ENCODE measurements at regions not wholly inside any gene's neighbourhood (a gene's known extent, or its start where the extent isn't known, plus 50 kb on each side); places are given as distances from the start of the nearest gene placed in this dataset.

DNA sequence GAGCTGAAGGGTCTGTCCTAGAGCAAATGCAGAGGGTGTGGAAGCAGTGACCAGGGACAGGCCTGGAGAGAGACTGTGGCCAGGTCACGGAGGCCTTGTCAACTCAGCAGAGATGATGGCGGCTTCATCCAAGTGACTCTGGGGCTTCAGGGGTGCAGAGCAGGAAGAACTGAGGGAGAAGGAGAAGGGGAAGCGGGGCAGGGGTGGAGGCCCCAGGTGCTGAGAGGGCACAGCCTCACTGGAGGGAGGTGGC lies 299.1 kb downstream of the ZNF536 start:
- no peak for DNase-seq

DNA sequence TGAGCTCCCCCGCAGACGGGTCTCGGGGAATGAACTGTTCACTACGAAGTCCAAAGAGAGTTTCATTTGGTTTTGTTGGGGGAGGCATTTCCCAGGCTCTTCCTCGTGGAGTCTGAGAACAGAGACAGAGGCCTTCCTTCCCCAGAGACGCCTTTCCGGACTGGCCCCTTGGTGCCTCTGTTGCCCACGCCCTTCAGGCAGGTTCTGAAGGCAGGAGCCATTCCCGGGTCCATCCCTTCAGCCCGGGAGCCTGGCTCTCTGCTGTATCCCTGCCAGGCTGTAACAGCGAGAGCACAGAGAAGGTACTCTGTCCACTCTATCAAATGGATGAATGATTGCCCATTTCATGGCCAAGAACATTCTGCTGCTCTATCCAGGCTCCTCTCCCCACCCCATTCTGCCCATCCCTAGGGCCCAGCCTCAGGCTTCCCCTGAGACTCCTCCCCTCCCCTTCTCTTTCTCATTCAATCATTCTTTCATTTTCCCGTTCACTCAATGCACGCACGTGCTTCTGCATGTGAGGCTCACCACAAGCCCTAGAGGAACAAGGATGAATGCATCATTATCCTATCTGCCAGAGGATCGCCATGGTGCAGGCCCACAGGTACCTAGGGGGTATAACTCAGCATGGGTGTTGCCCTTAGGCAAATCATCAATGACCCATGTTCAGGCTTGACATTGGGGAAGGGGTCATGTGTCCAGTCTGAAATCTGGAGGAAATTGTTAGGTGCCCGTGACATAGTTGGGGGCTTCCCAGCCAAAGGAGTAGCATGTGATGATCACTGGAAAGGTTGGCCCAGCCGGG lies 298.6 kb downstream of the ZNF536 start:
- DNase-seq, result no peak

DNA sequence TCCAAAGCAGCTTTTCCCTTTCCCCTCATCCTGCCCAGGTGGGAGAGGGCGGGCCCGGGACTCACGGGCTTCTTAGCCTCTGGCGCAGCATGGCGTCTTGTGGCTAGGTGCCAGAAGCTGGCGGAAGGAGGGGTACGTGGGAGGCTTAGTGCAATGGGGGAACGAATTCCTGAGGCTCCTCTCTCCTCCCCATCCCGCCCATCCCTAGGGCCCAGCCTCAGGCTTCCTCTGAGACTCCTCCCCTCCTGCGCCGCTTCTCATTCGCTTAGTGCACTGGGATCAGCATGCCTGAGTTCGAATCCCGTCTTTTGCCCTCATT lies 297.8 kb downstream of the ZNF536 start:
- no peak for DNase-seq

DNA sequence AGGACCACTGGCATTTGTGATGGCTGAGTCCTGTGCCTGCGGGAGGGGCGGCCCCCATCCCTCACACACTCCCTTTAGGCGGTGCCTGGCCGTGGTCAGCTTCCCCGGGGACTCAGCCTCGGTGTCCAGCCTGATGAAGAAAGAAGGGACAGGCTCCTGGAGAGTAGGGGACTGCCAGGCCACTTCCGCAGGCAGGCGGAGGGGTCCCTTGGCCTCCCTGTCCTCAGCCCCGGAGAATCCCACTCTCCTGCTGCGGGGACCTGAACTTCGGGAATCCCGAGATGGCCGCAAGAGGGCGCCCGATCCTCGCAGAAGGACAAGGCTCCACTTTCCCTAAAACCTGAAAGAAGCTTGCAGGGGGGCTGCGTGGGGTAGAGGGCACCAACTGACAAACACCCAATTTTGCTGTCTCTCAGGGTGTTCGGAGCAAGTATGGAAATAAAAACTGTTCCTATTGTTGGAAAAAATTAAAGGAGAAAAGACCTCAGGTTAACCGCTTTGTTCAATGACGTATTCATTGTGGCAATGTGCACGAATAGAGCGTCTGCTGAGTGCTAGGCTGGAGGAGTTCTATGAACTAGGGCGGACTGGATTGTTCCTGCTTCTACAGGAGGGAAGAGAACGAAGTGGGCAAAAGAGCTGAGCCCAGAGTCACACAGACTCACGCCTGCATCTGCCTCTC lies 297.3 kb downstream of the ZNF536 start:
- DNase-seq, result peak; percentile 9

DNA sequence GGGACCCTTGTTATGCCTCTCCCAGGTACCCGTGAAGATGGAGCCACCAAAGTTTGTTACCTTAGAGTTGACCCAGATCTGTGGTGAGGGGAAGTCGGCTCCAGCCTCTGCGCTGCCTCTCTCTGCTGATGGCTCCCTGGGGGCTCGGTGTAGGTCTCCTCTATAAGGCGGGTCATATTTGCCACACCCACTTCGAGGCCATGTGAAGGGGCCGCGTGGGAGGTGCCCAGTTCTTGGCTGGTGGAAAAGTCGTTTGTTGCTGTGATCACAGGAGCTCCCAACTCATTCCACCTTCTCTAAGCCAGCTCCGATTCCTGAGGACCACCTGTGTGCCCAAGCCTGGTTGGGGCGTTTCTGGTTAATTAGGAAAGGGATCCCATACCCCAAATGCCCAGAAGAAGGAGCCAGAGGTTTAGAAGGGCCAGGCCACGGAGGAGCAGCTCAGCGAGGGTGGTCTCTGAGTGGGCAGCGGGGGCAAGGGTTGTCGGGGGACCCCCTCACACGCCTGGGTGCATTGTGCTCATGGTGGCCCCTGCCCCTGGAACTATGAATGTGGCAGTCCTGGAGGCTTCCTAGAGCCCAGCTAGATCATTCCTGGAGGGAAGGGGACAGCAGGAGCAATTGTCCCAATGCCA lies 296.5 kb downstream of the ZNF536 start:
- no peak for DNase-seq

DNA sequence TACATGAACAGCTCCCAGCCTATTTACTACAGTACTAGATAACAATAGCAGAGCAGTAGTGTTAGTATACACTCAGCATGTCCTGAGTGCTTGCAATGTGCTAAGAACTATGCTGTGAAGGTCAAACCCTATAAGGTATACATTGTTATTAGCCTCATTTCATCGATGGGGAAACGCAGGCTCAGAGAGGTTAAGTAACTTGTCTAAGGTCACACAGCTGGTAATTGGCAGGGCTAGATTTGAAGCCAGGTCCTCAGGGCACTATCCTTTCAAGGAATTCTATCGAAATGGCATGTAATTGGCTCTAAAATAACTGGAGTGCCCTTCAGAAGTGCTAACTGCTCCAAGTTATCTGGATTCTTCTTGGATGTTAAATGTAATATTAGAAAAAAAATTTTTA lies 295.6 kb downstream of the ZNF536 start:
- no peak for DNase-seq

DNA sequence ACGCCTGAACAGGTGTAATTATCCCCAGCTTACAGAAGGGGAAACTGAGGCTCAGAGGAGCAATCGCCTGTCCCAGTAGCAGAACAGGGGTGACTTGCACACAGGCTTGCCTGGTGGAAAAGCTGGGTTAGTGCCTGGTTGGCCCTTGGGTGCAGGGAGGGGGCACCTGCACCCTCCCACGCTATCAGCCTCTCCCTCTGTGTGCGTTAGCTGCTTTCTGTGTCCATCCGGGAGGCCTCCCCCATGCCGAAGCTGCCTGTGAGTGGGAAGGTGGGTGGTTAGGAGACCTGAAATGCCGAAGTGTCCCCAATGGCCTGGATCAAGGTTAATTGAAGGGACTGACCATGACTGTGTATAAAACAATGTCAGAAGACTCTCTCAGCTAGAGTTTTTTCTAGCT lies 295.0 kb downstream of the ZNF536 start:
- no peak for DNase-seq

DNA sequence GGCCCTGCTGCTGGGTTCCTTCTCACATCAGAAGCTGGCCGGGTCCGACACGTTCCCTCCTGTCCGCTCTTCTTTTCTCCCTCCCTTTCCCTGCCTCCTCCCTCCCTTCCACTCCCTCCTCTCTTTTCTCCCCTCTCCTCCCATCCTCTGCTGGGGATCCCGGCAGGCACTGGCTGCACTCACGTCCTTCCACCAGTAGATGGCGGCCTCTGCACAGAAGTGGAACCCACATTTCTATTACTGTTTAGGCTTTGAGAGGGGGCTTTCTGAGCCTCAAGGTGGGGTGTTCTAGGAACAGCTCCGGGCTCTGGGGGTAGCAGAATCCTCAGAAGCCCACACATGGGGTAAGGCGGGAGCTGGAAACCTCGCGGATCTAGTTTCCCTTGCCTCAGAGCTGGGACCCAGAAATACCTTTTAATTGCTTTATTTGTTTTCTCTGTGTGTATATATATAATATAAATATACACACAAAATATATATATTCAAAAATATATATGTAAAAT lies 294.2 kb downstream of the ZNF536 start:
- DNase-seq, result peak; percentile 21

DNA sequence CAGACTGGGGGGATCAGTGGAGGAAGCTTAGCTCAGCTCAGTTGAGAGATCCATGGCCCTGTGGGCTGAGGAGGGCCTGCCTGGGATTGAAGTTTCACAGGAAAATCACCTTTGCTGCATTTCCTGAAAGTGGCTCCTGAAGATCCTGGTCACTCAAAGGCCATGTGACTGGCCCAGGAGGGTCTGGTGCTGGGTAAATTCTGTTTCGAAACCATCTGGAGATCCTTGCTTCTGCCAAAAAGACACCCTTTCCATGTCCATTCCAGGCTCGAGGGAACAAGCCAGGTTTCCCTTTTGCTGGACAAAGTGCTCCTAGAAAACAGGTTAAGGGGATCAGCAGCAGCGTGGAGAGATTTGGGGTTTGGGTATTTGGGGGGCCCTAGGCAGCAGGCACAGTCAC lies 293.3 kb downstream of the ZNF536 start:
- DNase-seq, result no peak

DNA sequence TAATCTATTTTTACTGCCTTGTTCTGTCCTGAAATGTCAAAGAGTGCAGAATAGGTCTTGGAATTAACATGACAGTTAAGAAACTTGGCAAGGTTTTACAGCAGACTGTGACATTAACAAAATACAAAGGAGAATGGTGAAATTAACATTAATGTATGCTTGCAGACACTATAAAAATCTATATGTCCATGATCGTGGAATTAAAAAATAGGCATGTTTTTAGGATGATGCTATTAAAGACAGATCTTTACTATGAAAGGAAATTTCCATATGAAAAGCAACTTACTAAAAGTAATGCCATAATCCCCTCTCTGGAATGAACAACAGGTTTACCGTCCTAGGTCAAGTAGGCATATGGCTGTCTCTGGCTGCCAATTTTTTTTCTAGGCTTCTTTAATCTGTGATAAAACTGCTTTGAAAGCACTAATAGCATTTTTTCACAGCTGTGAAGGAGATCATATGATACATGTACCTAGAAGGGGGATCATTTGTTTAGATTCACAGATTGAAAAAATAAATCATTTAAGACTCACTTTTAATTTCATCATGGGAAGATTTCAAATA lies 291.5 kb downstream of the ZNF536 start:
- no peak for DNase-seq

DNA sequence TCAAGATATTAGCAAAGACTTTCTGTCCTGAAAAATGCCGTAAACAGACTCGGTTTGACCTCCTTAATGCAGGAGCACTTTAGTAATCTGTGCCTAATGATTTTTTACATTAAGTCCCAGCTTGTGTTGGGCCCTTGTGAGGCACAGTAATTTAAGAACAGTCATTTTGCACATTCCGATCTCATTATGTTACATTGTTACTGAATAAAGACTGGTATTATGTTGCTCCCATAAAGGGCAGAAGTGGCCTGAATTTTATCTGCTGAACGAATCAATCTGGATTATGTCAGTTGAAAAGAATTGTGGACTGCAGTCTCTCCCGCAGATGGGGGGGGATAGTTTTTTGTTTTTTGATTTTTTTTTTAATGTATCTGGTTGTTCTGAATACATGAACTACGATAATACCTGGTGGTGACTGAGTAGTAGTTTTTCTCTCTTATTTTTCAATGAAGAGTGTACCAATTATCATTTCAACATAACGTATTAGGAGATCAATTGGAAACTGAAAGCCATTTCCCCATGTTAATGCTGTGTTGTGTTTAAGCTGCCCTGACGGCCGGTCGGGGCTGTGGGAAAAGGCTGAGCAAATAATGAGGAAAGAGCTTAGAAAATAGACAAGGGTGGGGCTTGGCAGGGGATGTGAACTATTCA lies 290.2 kb downstream of the ZNF536 start:
- no peak for DNase-seq

DNA sequence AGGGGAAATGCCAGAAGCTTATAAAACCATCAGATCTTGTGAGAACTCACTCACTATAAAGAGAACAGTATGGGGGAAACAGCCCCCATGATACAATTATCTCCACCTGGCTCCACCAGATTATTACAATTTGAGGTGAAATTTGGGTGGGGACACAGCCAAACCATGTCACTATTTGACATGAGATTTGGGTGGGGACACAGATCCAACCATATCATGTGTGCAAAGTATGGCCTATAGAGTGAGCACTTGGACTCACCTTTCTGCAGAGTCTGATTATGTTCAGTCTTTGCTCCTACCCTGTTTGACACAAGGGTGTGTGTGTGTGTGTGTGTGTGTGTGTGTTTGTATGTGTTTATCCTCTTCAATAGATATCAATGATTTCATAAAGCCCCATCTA lies 287.5 kb downstream of the ZNF536 start:
- no peak for DNase-seq

DNA sequence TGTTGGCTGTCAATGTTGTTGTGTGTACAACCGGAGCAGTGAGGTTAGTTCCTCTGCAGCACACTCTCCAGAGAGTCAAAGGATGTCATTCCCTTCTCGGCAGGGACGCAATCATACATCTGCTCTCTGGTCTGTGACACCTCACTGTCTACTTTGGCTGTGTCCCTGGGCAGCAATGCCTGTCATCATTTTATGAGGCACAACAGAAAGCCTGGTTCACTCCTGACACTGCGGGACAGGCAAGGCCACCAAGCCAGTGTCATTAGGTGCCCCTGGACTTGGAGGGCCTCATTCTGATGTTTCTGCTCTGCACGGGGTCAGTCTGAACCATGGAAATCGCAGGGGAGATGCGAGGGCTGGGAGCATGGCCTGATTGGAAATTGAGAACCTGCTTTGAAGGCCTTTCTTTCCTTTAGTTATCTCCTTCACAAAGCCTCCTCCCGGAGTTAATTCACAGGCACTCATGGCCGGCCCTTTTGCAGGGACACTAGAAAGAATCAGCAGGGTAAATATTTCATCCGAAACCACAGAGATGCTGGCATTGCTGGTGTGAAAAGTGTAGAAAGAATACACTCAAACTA lies 284.4 kb downstream of the ZNF536 start:
- DNase-seq, result no peak

DNA sequence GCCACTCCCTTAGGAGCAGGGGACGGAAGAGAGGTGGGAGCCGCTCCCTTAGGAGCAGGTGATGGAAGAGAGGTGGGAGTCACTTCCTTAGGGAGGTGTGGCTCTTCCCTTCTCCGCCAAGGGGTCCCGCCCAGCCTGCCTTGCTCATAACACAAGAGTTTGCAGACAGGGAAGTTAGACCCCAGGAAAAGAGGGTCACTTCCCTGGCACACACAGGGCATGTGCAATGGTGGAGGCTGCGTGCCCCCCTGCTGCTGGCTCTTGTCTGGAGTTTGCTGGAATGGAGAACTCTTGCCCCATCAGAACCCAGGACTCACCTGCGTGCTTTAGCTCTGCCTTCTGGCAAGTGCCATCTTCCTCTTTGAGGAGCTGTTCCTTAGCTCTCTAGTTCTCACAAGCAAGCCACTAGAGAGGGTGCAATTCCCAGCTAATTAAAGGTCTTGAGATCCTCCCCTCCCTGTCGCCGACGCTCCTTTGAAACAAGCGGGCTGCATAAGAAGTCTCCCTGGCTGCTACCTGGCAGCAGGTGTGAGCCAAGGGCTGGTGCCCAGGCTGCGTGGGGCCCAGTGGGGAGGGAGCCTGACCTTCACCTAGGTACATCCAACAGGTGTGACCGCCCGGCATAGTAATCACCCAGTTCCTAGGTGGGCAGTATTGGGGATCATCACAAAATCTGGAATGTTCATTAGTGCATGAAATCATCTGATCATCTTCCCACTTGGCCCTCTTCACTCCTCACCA lies 281.6 kb downstream of the ZNF536 start:
- no peak for DNase-seq

DNA sequence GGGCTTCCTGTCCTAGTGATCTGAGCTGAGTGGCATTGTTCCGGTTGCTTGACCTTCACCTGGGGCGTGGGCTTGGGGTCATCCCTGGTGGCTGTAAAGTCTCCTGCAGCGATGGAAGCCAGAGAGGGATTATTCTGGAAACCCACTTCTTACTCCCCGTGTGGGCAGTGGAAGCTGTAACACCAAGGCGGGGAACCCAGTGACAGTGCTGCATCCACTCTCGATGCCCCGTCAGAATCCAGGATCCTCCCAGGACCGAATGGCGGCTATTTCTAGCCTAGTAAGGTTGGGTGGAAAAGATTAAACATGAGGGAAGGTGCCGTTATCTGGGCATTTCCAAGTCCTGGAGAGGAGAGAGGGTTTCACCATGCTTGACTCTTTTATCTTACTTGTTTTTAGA lies 280.6 kb downstream of the ZNF536 start:
- DNase-seq, result no peak

DNA sequence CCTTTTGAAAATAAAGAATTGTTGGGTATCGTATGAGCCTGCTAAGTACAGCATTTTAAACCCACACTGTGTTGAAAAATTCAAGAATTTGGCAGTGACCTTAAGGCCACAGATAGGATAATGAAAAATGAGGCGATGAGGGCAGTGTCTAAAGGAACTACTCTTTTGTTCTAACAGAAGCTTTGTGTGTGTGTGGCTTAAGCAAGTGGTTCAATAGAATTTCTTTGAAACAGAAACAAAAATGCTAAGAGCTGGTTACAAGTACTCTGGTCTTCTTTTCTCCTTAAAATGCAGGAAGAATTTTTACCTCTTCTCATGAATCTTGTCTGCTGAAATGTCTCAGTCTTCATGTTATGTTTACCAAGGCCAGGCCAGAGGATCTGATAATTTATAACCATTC lies 279.5 kb downstream of the ZNF536 start:
- no peak for DNase-seq

DNA sequence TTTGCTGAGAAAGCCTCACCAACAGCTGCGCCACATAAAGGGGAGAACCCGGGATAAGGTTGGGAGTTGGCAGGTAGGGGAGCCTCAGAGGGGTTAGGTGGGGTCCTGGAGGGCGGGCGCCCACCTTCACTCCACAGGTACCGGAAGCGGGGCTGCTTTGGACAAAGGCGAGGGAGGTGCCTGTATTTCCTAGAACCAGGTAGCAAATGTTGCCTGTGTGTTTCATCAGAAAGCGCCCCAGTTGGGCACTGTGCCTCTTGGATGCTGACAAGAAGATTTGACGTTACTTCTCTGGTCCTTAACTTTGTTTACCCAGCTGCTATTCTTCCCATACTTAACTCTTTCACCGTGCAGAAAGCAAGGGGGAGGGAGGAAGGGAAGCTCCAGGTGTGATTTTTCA lies 278.9 kb downstream of the ZNF536 start:
- DNase-seq, result no peak

DNA sequence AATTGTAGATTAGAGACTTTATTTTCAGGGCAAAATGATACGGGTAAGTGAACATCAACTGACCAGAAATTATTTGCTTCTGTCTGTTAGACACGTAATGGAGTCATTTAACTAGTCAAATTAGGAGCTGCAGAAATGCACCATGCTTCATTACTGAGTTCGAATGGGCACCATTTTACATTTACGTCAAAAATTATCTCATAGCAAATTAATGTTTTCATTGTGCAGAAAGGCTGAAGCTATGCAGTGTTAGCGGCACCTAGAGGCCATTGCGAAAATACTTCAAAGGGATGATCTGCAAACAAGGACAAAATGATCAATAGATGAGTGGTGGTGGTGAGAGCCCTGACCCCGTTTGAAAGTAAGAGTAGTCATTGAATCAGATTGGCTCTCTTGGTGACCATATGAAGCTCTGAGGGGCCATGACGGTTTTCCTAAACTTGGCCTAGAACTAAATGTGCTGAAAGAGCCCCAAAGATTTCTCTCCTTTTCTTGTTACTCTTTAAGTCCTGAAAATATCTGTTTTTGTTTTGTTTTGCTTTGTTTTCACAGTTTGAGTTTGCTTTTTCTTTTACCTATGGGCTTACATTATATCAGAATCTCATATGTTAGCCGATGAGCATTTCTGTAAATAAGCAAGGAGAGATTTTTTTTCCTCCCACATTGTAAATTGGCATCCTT lies 277.9 kb downstream of the ZNF536 start:
- DNase-seq, result peak; percentile 33

DNA sequence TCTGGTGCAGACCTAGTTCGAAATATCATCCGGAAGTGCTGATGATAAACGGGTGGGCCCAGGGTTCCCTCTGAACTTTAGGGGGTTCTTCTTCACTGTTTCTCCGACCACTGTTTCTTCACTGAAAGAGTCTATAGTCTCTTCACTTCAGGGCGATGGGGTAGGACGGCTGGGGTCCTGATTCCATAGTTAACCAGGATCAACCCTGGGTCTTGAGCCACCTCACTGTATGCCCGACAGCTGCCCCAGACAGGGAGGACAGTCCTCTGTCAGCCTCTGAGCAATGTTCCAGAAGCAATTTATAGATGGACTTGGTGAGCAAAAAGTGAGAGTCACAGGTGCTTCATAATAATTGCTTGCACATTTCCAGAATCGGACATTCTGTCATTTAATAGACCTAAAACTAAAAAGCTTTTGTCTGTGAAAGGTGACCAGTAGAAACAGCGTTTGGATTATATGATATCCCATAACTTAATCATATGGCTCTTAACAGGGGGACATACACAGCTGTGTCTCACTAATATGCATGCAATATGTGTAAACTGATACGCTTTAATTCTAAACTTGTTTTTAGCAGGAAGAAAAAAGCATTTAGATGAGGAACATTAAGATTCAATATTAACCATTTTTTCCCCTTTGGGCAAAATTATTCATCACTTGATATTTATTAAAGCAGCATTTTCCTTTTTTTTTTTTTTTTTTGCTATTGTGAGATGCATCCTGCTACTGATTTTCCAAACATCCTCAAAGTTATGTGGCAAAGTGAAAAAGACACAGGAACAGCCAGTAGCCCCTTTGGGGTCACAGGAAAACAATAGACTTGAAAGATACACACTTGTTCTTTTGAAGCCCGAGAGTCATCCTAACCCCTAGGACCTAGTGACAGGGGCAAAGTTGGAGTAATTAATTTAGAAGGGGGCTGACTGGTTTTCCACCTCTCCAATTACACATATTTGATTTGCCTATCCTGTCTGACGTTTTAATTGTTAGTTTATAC lies 277.0 kb downstream of the ZNF536 start:
- DNase-seq, result no peak

DNA sequence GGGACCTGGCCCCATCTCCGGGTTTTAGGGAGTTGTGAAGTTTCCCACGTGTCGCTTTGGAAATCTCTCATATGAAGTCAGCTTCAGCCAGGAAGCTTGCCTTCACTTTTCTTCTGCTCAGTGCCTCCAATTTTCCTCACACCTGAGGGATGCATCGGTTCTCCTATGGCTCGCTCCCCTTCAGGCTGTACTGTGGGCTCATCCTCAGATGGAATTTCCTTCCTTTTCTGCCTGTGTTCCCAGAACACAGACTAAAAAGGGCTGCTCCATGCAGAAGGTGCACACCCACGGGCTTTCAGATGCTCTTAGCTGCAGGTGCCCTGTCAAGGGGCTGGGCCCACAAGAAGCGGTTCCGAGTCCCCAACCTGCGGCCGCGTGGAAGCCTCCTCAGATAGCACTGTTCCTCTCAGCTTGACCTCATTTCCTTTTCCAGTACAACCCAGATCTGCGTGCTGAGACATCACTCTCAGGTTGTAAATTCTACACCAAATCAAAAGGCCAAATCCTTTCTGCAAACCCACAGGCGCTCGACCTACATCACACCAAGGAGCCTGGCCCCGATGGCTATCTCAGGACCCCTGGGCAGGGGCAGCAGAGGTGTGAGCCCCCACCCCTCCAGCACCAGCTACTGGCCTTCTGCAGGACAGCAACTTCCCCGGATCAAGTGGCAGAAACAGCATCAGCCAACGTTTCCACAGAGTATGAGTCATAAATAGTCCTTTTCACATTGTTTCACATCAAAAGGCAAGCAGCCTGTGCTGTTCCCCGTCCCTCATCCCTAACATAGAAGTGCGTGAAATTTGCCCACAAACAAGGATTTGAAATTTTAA lies 275.9 kb downstream of the ZNF536 start:
- no peak for DNase-seq
